ENCODE measurements at regions not wholly inside any gene's neighbourhood (a gene's known extent, or its start where the extent isn't known, plus 50 kb on each side); places are given as distances from the start of the nearest gene placed in this dataset.
"Not testable (repeated sequence)": the region's sequence is repeated elsewhere in the genome, so short reads cannot be mapped to it uniquely, and the experiment has no call there.

- no peak for DNase-seq (ENCODE audit: extremely low read depth in 1 of 2, low read depth in 1 of 2)
These were observed 2345.6 kb downstream of the PCDH7 start for GRCh38 chr4:33065749-33066148.

- DNase-seq (ENCODE audit: extremely low read depth in 1 of 2, low read depth in 1 of 2) = no peak
These were observed 2347.1 kb downstream of the PCDH7 start for GRCh38 chr4:33067221-33067620.

GRCh38 chr4:33068539-33068938 lies 2348.4 kb downstream of the PCDH7 start:
- DNase-seq (ENCODE audit: extremely low read depth in 1 of 2, low read depth in 1 of 2) = no peak

GRCh38 chr4:33071535-33071934 lies 2351.4 kb downstream of the PCDH7 start:
- no peak for DNase-seq (ENCODE audit: extremely low read depth in 1 of 2, low read depth in 1 of 2)

GRCh38 chr4:33072298-33073089 lies 2352.3 kb downstream of the PCDH7 start:
- DNase-seq (ENCODE audit: extremely low read depth in 1 of 2, low read depth in 1 of 2) = no peak

GRCh38 chr4:33073811-33074210 lies 2353.6 kb downstream of the PCDH7 start:
- no peak for DNase-seq (ENCODE audit: extremely low read depth in 1 of 2, low read depth in 1 of 2)

GRCh38 chr4:33078145-33078544 lies 2358.0 kb downstream of the PCDH7 start:
- DNase-seq (ENCODE audit: extremely low read depth in 1 of 2, low read depth in 1 of 2) = no peak

GRCh38 chr4:33080275-33080674 lies 2360.1 kb downstream of the PCDH7 start:
- no peak for DNase-seq (ENCODE audit: extremely low read depth in 1 of 2, low read depth in 1 of 2)

- no peak for DNase-seq (ENCODE audit: extremely low read depth in 1 of 2, low read depth in 1 of 2)
These were observed 2365.5 kb downstream of the PCDH7 start for GRCh38 chr4:33085709-33086108.

- DNase-seq (ENCODE audit: extremely low read depth in 1 of 2, low read depth in 1 of 2) = no peak
These were observed 2366.3 kb downstream of the PCDH7 start for GRCh38 chr4:33086331-33086925.

- DNase-seq (ENCODE audit: extremely low read depth in 1 of 2, low read depth in 1 of 2) = no peak
These were observed 2368.5 kb downstream of the PCDH7 start for GRCh38 chr4:33088713-33089112.

- no peak for DNase-seq (ENCODE audit: extremely low read depth in 1 of 2, low read depth in 1 of 2)
These were observed 2370.7 kb downstream of the PCDH7 start for GRCh38 chr4:33090910-33091309.

- DNase-seq (ENCODE audit: extremely low read depth in 1 of 2, low read depth in 1 of 2) = no peak
These were observed 2371.8 kb downstream of the PCDH7 start for GRCh38 chr4:33091961-33092360.

GRCh38 chr4:33104273-33104672 lies 2384.1 kb downstream of the PCDH7 start:
- no peak for DNase-seq (ENCODE audit: extremely low read depth in 1 of 2, low read depth in 1 of 2)

- no peak for DNase-seq (ENCODE audit: extremely low read depth in 1 of 2, low read depth in 1 of 2)
These were observed 2387.6 kb downstream of the PCDH7 start for GRCh38 chr4:33107814-33108213.

GRCh38 chr4:33111117-33111516 lies 2390.9 kb downstream of the PCDH7 start:
- DNase-seq (ENCODE audit: extremely low read depth in 1 of 2, low read depth in 1 of 2) = no peak

- no peak for DNase-seq (ENCODE audit: extremely low read depth in 1 of 2, low read depth in 1 of 2)
These were observed 2396.7 kb downstream of the PCDH7 start for GRCh38 chr4:33116871-33117270.

- DNase-seq (ENCODE audit: extremely low read depth in 1 of 2, low read depth in 1 of 2) = no peak
These were observed 2405.8 kb downstream of the PCDH7 start for GRCh38 chr4:33126002-33126401.

GRCh38 chr4:33130662-33131061 lies 2410.5 kb downstream of the PCDH7 start:
- DNase-seq (ENCODE audit: extremely low read depth in 1 of 2, low read depth in 1 of 2) = not testable (repeated sequence)

- DNase-seq (ENCODE audit: extremely low read depth in 1 of 2, low read depth in 1 of 2) = no peak
These were observed 2413.6 kb downstream of the PCDH7 start for GRCh38 chr4:33133723-33134122.

GRCh38 chr4:33134366-33134765 lies 2414.2 kb downstream of the PCDH7 start:
- DNase-seq (ENCODE audit: extremely low read depth in 1 of 2, low read depth in 1 of 2) = no peak

- DNase-seq (ENCODE audit: extremely low read depth in 1 of 2, low read depth in 1 of 2) = no peak
These were observed 2429.7 kb downstream of the PCDH7 start for GRCh38 chr4:33149658-33150524.

Measured in stimulated activated CD8-positive, alpha-beta memory T cell treated with anti-CD3 and anti-CD28 coated beads, Interleukin-7, amount 100 ng/mL, for 48 hours (primary cell).